ENCODE measurements at regions not wholly inside any gene's neighbourhood (a gene's known extent, or its start where the extent isn't known, plus 50 kb on each side); places are given as distances from the start of the nearest gene placed in this dataset.

GRCh38 chr11:80841675-80842074 is 1400.8 kb upstream of the TENM4 start:
- no peak overlapping the region for H3K27ac ChIP-seq

GRCh38 chr11:80838153-80838552 is 1397.3 kb upstream of the TENM4 start:
- no peak overlapping the region for H3K27ac ChIP-seq
- TF ChIP-seq CTCF (IDR thresholded peaks at IDR 0.05) = no peak
- TF ChIP-seq ZFX (IDR thresholded peaks at IDR 0.05; ENCODE audit: borderline replicate concordance) = no peak

More at GRCh38 chr11:80841675-80842074, 1400.8 kb upstream of the TENM4 start:
- TF ChIP-seq CTCF (IDR thresholded peaks at IDR 0.05) (no peak), ZFX (IDR thresholded peaks at IDR 0.05; ENCODE audit: borderline replicate concordance) (no peak)

GRCh38 chr11:80837051-80837450 is 1396.2 kb upstream of the TENM4 start:
- TF ChIP-seq ZFX (IDR thresholded peaks at IDR 0.05; ENCODE audit: borderline replicate concordance) (no peak), CTCF (IDR thresholded peaks at IDR 0.05) (no peak)
- H3K27ac ChIP-seq = no peak overlapping the region

- H3K27ac ChIP-seq = no peak overlapping the region
- no peak for TF ChIP-seq CTCF (IDR thresholded peaks at IDR 0.05)
- TF ChIP-seq ZFX (IDR thresholded peaks at IDR 0.05; ENCODE audit: borderline replicate concordance) = no peak
These were observed 1390.5 kb upstream of the TENM4 start for GRCh38 chr11:80831374-80831773.

GRCh38 chr11:80827781-80828180 is 1387.0 kb upstream of the TENM4 start:
- TF ChIP-seq CTCF (IDR thresholded peaks at IDR 0.05) (no peak), ZFX (IDR thresholded peaks at IDR 0.05; ENCODE audit: borderline replicate concordance) (no peak)
- no peak overlapping the region for H3K27ac ChIP-seq

GRCh38 chr11:80826808-80827207 is 1386.0 kb upstream of the TENM4 start:
- no peak overlapping the region for H3K27ac ChIP-seq
- TF ChIP-seq ZFX (IDR thresholded peaks at IDR 0.05; ENCODE audit: borderline replicate concordance) = no peak
- TF ChIP-seq CTCF (IDR thresholded peaks at IDR 0.05) = no peak

GRCh38 chr11:80822308-80822707 is 1381.5 kb upstream of the TENM4 start:
- no peak overlapping the region for H3K27ac ChIP-seq
- no peak for TF ChIP-seq CTCF (IDR thresholded peaks at IDR 0.05)
- no peak for TF ChIP-seq ZFX (IDR thresholded peaks at IDR 0.05; ENCODE audit: borderline replicate concordance)
